Chondrocyte (in vitro differentiated cells): ENCODE measurements at regions not wholly inside any gene's neighbourhood (a gene's known extent, or its start where the extent isn't known, plus 50 kb on each side); places are given as distances from the start of the nearest gene placed in this dataset.

ENCODE experiments used
- DNase-seq: peaks from one replicate; pipeline ENCODE4 v3.0.0; 2021; ENCODE audit warnings: mixed read lengths, low spot score
- H3K27ac Mint-ChIP-seq: one replicate; pipeline ENCODE4 v1.8.0; 2021; ENCODE audit warnings: mild to moderate bottlenecking, moderate library complexity, mixed read lengths; ENCODE audit not compliant: unreplicated experiment
- H3K27me3 Mint-ChIP-seq: 2 replicates; pipeline ENCODE4 v1.8.0; 2021; ENCODE audit warnings: low read depth, mixed read lengths
- H3K36me3 Mint-ChIP-seq: 2 replicates; pipeline ENCODE4 v1.8.0; 2021; ENCODE audit warnings: low read depth, mixed read lengths
- H3K4me1 Mint-ChIP-seq: 2 replicates; pipeline ENCODE4 v1.8.0; 2021; ENCODE audit warnings: low read depth, mild to moderate bottlenecking, mixed read lengths
- H3K4me3 Mint-ChIP-seq: one replicate; pipeline ENCODE4 v1.8.0; 2021; ENCODE audit warnings: mild to moderate bottlenecking, moderate library complexity, mixed read lengths; ENCODE audit not compliant: unreplicated experiment
- H3K9me3 Mint-ChIP-seq: 2 replicates; pipeline ENCODE4 v1.8.0; 2021; ENCODE audit warnings: low read depth, mixed read lengths
- TF ChIP-seq, protein P1 (sequence below): fragments of 200-600 bp; sonication (generic); IDR thresholded peaks from 2 replicates; pipeline ENCODE4 v1.5.0; 2021; ENCODE audit warnings: antibody characterized with exemption, mild to moderate bottlenecking, moderate library complexity

GRCh38 chr10:111522141-111522540 lies 445.3 kb downstream of the ADRA2A start:
- Mint-ChIP-seq H3K27ac (no peak overlapping the region), H3K36me3 (no peaks in the 10 kb centered on the region), H3K4me3 (no peak overlapping the region), H3K27me3 (peaks cover 1% of the 10 kb centered on the region), H3K4me1 (no peaks in the 10 kb centered on the region), H3K9me3 (no peaks in the 10 kb centered on the region)
- TF ChIP-seq, protein P1, sequence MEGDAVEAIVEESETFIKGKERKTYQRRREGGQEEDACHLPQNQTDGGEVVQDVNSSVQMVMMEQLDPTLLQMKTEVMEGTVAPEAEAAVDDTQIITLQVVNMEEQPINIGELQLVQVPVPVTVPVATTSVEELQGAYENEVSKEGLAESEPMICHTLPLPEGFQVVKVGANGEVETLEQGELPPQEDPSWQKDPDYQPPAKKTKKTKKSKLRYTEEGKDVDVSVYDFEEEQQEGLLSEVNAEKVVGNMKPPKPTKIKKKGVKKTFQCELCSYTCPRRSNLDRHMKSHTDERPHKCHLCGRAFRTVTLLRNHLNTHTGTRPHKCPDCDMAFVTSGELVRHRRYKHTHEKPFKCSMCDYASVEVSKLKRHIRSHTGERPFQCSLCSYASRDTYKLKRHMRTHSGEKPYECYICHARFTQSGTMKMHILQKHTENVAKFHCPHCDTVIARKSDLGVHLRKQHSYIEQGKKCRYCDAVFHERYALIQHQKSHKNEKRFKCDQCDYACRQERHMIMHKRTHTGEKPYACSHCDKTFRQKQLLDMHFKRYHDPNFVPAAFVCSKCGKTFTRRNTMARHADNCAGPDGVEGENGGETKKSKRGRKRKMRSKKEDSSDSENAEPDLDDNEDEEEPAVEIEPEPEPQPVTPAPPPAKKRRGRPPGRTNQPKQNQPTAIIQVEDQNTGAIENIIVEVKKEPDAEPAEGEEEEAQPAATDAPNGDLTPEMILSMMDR, result no peak
- no peak for DNase-seq

GRCh38 chr10:111522551-111522950 lies 445.7 kb downstream of the ADRA2A start:
- H3K9me3 Mint-ChIP-seq, result no peaks in the 10 kb centered on the region

DNA sequence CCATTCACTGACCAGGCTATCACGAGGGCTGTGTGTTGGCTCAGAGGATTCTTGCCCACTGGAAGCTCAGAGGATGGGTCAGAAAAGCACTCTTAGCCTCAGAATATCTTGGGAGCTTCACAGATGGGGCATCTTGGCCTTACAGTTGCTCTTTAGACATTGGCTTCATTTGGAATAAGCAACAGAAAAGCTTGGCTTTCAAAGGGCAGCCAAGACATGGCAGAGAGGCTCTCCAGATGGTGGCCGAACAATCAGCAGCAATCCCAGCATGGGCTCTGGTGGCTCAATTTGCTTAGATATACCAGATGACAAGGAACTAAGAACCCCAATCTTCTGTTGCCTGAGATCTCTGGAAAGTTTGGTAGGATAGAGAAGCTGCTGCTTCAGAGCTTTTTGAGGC lies 446.2 kb downstream of the ADRA2A start:
- no peak for DNase-seq
- Mint-ChIP-seq H3K36me3 (no peaks in the 10 kb centered on the region), H3K27me3 (peaks cover 1% of the 10 kb centered on the region), H3K4me1 (no peaks in the 10 kb centered on the region), H3K9me3 (no peaks in the 10 kb centered on the region), H3K4me3 (no peak overlapping the region), H3K27ac (no peak overlapping the region)
- TF ChIP-seq, protein P1, result no peak

More at GRCh38 chr10:111522551-111522950, 445.7 kb downstream of the ADRA2A start:
- H3K4me1 Mint-ChIP-seq, result no peaks in the 10 kb centered on the region
- no peak for DNase-seq
- TF ChIP-seq, protein P1, result no peak
- H3K36me3 Mint-ChIP-seq, result no peaks in the 10 kb centered on the region
- no peak overlapping the region for H3K27ac Mint-ChIP-seq
- H3K4me3 Mint-ChIP-seq, result no peak overlapping the region
- H3K27me3 Mint-ChIP-seq, result peaks cover 1% of the 10 kb centered on the region

DNA sequence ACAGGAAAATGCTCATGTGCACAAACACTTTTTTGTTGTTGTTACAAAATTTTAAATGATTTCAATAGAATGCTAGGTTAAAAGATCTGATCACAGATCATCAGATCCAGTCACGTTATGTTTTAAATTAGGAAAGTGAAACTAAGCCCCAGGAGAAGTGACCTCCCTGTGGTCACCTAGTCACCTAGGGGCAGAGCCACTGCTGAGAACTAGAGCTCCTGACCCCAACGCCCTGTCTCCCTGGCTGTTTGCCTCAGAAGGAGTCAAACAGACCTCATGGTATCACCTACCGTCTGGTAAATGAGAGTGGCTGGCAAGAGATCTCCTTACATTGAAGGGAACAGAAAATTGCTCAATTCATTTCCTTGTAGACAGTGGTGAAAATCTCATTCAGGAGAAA lies 447.3 kb downstream of the ADRA2A start:
- Mint-ChIP-seq H3K4me1 (no peaks in the 10 kb centered on the region), H3K9me3 (no peaks in the 10 kb centered on the region), H3K4me3 (no peak overlapping the region), H3K27me3 (peaks cover 1% of the 10 kb centered on the region), H3K27ac (no peak overlapping the region), H3K36me3 (no peaks in the 10 kb centered on the region)
- TF ChIP-seq, protein P1, result no peak
- DNase-seq, result no peak

- Mint-ChIP-seq H3K36me3 (no peaks in the 10 kb centered on the region), H3K4me3 (no peak overlapping the region), H3K9me3 (no peaks in the 10 kb centered on the region), H3K27me3 (peaks cover under 1% of the 10 kb centered on the region), H3K27ac (no peak overlapping the region), H3K4me1 (no peaks in the 10 kb centered on the region)
- DNase-seq, result no peak
- TF ChIP-seq, protein P1, result no peak
These were observed 448.9 kb downstream of the ADRA2A start for GRCh38 chr10:111525696-111526095.
